ENCODE measurements at regions not wholly inside any gene's neighbourhood (a gene's known extent, or its start where the extent isn't known, plus 50 kb on each side); places are given as distances from the start of the nearest gene placed in this dataset.

DNA sequence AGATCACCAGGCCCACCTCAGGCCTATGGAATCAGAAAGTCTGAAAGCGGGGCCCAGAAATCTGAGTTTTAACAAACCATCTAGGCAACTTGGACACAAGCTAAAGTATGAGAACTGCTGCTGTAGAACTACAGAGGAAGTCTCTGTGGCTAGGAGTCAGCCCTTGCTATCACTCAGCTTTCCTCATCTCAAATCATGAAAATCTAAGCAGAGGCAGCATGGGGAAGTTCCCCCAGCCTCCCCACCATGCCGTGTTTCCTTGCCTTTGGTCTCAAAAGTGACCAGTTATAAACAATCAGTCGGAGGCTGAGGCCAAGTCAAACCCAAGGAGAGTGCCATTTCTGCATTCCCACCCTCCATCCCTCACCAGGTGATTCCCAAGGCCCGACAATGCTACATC is 404.7 kb downstream of the BCL11A start:
- TF ChIP-seq, protein P1, sequence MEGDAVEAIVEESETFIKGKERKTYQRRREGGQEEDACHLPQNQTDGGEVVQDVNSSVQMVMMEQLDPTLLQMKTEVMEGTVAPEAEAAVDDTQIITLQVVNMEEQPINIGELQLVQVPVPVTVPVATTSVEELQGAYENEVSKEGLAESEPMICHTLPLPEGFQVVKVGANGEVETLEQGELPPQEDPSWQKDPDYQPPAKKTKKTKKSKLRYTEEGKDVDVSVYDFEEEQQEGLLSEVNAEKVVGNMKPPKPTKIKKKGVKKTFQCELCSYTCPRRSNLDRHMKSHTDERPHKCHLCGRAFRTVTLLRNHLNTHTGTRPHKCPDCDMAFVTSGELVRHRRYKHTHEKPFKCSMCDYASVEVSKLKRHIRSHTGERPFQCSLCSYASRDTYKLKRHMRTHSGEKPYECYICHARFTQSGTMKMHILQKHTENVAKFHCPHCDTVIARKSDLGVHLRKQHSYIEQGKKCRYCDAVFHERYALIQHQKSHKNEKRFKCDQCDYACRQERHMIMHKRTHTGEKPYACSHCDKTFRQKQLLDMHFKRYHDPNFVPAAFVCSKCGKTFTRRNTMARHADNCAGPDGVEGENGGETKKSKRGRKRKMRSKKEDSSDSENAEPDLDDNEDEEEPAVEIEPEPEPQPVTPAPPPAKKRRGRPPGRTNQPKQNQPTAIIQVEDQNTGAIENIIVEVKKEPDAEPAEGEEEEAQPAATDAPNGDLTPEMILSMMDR (IDR thresholded peaks at IDR 0.05; ENCODE audit: borderline replicate concordance, extremely low read depth, low read length, poor library complexity, severe bottlenecking): no peak
- no peak for TF ChIP-seq EZH2 (IDR thresholded peaks at IDR 0.05; ENCODE audit: borderline replicate concordance, low read depth, low read length, severe bottlenecking)
